ENCODE measurements at regions not wholly inside any gene's neighbourhood (a gene's known extent, or its start where the extent isn't known, plus 50 kb on each side); places are given as distances from the start of the nearest gene placed in this dataset.

DNA sequence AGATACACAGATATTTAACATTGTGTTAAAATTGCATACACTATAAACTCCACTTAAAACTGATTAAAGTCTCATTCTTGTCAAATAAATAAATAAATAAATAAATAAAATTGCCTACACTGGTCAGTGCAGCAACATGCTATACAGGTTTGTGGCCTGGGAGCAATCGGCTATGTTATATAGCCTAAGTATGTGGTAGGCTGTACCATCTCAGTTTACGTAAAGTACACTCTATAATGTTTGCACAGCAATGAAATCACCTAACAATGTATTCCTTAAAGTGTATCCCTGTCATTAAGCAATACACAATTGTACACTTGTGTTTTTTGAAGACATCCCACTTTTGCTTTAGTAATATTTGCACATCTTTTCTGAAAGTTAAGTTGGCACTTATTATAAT lies 337.7 kb upstream of the SETBP1 start:
- TF ChIP-seq, protein P1, sequence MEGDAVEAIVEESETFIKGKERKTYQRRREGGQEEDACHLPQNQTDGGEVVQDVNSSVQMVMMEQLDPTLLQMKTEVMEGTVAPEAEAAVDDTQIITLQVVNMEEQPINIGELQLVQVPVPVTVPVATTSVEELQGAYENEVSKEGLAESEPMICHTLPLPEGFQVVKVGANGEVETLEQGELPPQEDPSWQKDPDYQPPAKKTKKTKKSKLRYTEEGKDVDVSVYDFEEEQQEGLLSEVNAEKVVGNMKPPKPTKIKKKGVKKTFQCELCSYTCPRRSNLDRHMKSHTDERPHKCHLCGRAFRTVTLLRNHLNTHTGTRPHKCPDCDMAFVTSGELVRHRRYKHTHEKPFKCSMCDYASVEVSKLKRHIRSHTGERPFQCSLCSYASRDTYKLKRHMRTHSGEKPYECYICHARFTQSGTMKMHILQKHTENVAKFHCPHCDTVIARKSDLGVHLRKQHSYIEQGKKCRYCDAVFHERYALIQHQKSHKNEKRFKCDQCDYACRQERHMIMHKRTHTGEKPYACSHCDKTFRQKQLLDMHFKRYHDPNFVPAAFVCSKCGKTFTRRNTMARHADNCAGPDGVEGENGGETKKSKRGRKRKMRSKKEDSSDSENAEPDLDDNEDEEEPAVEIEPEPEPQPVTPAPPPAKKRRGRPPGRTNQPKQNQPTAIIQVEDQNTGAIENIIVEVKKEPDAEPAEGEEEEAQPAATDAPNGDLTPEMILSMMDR (IDR thresholded peaks at IDR 0.05), result no peak
- no peak for TF ChIP-seq POLR2A (IDR thresholded peaks at IDR 0.05)
